ENCODE measurements at regions not wholly inside any gene's neighbourhood (a gene's known extent, or its start where the extent isn't known, plus 50 kb on each side); places are given as distances from the start of the nearest gene placed in this dataset.
"Not testable (repeated sequence)": the region's sequence is repeated elsewhere in the genome, so short reads cannot be mapped to it uniquely, and the experiment has no call there.

GRCh38 chr7:79664884-79665676 lies 211.6 kb upstream of the MAGI2 start:
- no peak for DNase-seq (ENCODE audit: extremely low read depth, low read depth, low spot score)

- no peak for DNase-seq (ENCODE audit: extremely low read depth, low read depth, low spot score)
Measured at GRCh38 chr7:79658304-79658703, 204.8 kb upstream of the MAGI2 start.

GRCh38 chr7:79653136-79653631 lies 199.7 kb upstream of the MAGI2 start:
- DNase-seq (ENCODE audit: extremely low read depth, low read depth, low spot score), result no peak

GRCh38 chr7:79652619-79653018 lies 199.2 kb upstream of the MAGI2 start:
- DNase-seq (ENCODE audit: extremely low read depth, low read depth, low spot score), result no peak

- no peak for DNase-seq (ENCODE audit: extremely low read depth, low read depth, low spot score)
Measured at GRCh38 chr7:79647711-79648110, 194.2 kb upstream of the MAGI2 start.

- DNase-seq (ENCODE audit: extremely low read depth, low read depth, low spot score), result no peak
Measured at GRCh38 chr7:79646278-79646677, 192.8 kb upstream of the MAGI2 start.

- DNase-seq (ENCODE audit: extremely low read depth, low read depth, low spot score), result no peak
Measured at GRCh38 chr7:79636849-79637248, 183.4 kb upstream of the MAGI2 start.

- DNase-seq (ENCODE audit: extremely low read depth, low read depth, low spot score), result not testable (repeated sequence)
Measured at GRCh38 chr7:79625921-79626320, 172.5 kb upstream of the MAGI2 start.

GRCh38 chr7:79624336-79624735 lies 170.9 kb upstream of the MAGI2 start:
- DNase-seq (ENCODE audit: extremely low read depth, low read depth, low spot score), result no peak

DNA sequence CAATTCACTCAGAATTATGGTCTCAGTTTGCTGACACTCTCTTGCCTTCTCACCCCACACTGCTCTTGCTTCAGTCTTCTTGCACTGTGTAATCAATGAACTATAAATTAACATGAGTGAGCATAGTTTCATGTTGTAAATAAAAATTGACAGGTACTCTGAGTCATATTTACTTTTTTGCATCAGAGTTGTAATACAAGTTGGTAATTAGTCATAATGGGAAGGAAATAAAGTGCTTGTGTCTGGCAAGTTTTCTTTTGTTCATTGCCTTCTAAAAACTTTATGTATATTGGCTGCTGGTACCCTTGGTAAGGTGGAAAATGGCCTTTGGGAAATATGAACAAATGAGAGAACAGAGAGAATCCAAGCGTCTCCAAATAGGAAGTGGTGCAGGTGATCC lies 169.3 kb upstream of the MAGI2 start:
- no peak for DNase-seq (ENCODE audit: extremely low read depth, low read depth, low spot score)

GRCh38 chr7:79620291-79620690 lies 166.8 kb upstream of the MAGI2 start:
- DNase-seq (ENCODE audit: extremely low read depth, low read depth, low spot score), result peak; percentile 92

- no peak for DNase-seq (ENCODE audit: extremely low read depth, low read depth, low spot score)
Measured at GRCh38 chr7:79619216-79619615, 165.7 kb upstream of the MAGI2 start.

- no peak for DNase-seq (ENCODE audit: extremely low read depth, low read depth, low spot score)
Measured at GRCh38 chr7:79615871-79616640, 162.6 kb upstream of the MAGI2 start.

GRCh38 chr7:79615466-79615865 lies 162.0 kb upstream of the MAGI2 start:
- no peak for DNase-seq (ENCODE audit: extremely low read depth, low read depth, low spot score)

DNA sequence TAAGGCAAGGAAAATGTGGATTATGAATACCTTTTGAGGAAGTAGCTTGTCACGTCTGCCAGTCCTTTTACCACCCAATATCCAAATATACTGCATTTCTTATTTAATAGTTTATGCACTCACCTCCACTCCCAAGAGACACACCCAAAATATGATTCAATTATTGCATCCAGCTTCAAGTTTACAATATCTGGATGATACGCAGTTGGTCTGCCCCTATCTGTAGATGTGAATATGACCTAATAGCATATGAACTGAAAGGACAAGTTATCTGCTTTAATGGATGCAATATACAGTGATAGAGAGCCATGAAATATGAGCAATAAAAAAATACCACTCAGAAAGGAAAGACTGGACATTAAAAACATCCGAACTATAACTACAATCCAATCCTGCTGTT lies 159.4 kb upstream of the MAGI2 start:
- DNase-seq (ENCODE audit: extremely low read depth, low read depth, low spot score), result no peak

DNA sequence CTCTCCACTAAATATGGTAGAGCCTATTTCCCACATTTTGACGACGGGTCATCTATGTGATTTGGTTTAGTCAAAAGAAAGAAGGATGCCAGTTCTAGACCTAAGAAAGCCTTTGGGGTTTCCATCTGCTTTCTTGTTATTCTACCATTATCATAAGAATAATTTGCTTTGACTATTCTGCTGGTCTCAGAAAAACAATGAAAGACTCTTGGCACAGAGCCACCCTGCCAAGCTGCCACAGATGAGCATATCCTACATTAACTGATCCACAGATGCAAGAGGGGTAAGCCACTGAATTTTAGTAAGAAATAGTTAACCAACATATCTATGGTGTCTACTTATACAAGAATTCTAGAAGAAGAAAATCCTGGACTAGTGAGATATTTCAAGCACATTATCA lies 158.6 kb upstream of the MAGI2 start:
- DNase-seq (ENCODE audit: extremely low read depth, low read depth, low spot score), result no peak

DNA sequence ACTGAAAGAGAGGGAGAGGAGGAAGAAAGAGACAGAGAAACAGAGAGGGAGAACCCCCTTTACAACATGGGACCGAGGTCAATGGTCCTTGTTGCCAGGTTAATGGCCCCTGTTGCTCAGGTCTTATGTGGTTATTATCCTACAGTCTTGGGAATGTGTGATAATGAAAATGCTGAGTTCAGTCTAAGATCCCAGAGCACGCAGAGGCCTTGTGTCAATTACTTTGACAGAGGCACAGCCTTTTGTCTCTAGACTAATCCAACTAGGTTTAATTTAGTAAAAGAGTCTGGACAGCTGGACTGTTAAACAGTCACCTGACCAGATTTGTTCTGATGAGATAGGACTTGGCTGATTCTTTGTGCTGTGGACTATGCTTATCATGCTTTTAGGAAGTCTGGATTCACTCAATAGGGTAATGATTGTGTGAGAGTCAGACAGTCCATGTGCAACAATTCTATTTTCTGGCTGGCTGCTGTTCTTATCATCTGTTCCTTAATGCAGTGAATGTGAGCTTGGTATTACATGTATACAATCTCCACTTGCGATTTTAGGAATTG lies 157.4 kb upstream of the MAGI2 start:
- no peak for DNase-seq (ENCODE audit: extremely low read depth, low read depth, low spot score)

DNA sequence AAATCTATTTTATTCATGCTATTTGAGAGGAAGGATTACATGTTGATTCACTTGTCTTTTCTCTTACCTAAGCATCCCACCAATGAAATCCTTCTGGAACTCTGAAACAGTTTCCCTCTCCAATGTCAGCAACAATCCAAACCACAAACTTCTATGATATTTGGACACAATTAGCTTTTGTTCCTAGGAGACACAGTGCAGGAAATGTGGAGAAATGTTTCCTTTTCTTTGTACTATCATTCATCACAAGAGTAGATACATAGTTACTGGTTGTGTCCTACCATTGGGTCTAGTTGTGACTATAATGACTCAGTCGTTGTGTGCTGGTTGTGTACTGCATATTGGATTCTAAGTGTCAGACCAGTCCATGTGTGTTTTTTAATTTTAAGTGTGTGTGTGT lies 156.8 kb upstream of the MAGI2 start:
- no peak for DNase-seq (ENCODE audit: extremely low read depth, low read depth, low spot score)

DNA sequence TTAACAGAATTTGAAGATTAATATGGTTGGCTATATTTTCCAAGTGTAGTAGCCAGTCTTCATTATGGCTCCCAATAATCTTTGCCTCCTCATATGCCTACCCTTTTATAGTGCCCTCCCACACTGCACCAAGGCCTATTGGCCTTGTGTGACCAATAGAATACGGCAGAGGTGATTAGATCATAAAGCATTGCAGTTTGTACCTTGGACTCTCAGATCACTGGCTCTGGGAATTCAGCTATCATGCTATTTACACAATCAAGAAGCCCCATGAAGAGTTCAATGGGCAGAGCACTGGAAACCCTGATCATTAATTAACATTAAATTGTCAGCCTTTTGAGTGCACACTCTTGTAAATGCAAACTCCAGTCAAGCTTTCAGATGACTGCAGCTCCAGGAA lies 154.5 kb upstream of the MAGI2 start:
- no peak for DNase-seq (ENCODE audit: extremely low read depth, low read depth, low spot score)

DNA sequence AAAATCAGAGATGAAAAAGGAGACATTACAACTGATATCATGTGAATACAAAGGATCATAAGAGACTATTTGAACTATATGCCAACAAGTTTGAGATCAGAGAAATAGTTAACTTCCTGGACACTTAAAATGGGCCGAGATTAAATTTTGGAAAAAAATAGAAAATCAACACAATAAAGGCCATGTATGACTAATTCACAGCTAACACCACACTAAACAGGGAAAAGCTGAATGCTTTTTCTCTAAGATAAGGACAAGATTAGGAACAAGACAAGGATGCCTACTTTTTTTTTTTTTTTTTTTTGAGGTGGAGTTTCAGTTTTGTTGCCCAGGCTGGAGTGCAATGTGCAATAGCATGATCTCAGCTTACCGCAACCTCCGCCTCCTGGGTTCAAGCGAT lies 151.4 kb upstream of the MAGI2 start:
- DNase-seq (ENCODE audit: extremely low read depth, low read depth, low spot score), result no peak

GRCh38 chr7:79598351-79598750 lies 144.9 kb upstream of the MAGI2 start:
- no peak for DNase-seq (ENCODE audit: extremely low read depth, low read depth, low spot score)

DNA sequence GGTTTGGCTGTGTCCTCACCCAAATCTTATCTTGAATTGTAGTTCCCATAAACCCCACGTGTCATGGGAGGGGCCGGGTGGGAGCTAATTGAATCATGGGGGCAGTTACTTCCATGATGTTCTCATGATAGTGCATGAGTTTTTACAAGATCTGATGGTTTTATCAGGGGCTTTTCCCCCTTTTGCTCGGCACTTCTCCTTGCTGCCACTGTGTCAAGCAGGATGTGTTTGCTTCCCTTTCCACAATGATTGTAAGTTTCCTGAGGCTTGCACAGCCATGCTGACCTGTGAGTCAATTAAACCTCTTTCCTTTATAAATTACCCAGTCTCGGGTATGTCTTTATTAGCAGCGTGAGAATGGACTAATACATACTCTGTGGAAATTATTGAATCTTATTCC lies 141.2 kb upstream of the MAGI2 start:
- not testable (repeated sequence) for DNase-seq (ENCODE audit: extremely low read depth, low read depth, low spot score)

All from glomerular endothelial cell (primary cell).